Activated T-helper 17 cell treated with anti-CD3 and anti-CD28 coated beads, Interleukin-2, amount 50 U/mL, for 72 hours (primary cell): ENCODE measurements at regions not wholly inside any gene's neighbourhood (a gene's known extent, or its start where the extent isn't known, plus 50 kb on each side); places are given as distances from the start of the nearest gene placed in this dataset.
"Not testable (repeated sequence)": the region's sequence is repeated elsewhere in the genome, so short reads cannot be mapped to it uniquely, and the experiment has no call there.

Source experiments
- ATAC-seq: fragments of 150-1000 bp; cut with Tn5 transposase; replicated peaks from 2 replicates; pipeline ENCODE4 v1.10.0; 2021; ENCODE audit warnings: mild to moderate bottlenecking, moderate library complexity
- H3K27ac Mint-ChIP-seq: one replicate; pipeline ENCODE4 v1.8.0; 2022; ENCODE audit warnings: mixed read lengths
- H3K27me3 Mint-ChIP-seq: one replicate; pipeline ENCODE4 v1.8.0; 2022; ENCODE audit warnings: mixed read lengths
- H3K36me3 Mint-ChIP-seq: one replicate; pipeline ENCODE4 v1.8.0; 2022; ENCODE audit warnings: low read depth, mild to moderate bottlenecking, mixed read lengths
- H3K4me1 Mint-ChIP-seq: one replicate; pipeline ENCODE4 v1.8.0; 2022; ENCODE audit warnings: mixed read lengths
- H3K4me3 Mint-ChIP-seq: one replicate; pipeline ENCODE4 v1.8.0; 2022; ENCODE audit warnings: mild to moderate bottlenecking, mixed read lengths
- H3K9me3 Mint-ChIP-seq: one replicate; pipeline ENCODE4 v1.8.0; 2022; ENCODE audit warnings: mixed read lengths

GRCh38 chr2:40628556-40628955 lies 176.7 kb upstream of the SLC8A1 start:
- no peaks in the 10 kb centered on the region for H3K36me3 Mint-ChIP-seq

GRCh38 chr2:40629768-40630434 lies 178.0 kb upstream of the SLC8A1 start:
- Mint-ChIP-seq H3K27ac (no peak overlapping the region), H3K4me1 (no peaks in the 10 kb centered on the region), H3K9me3 (no peaks in the 10 kb centered on the region), H3K4me3 (no peak overlapping the region), H3K27me3 (no peaks in the 10 kb centered on the region), H3K36me3 (no peaks in the 10 kb centered on the region)
- no peak for ATAC-seq

More at GRCh38 chr2:40628556-40628955, 176.7 kb upstream of the SLC8A1 start:
- ATAC-seq, result no peak
- Mint-ChIP-seq H3K27ac (no peak overlapping the region), H3K27me3 (no peaks in the 10 kb centered on the region), H3K9me3 (no peaks in the 10 kb centered on the region), H3K4me1 (no peaks in the 10 kb centered on the region), H3K4me3 (no peak overlapping the region)

- Mint-ChIP-seq H3K4me1 (no peaks in the 10 kb centered on the region), H3K36me3 (no peaks in the 10 kb centered on the region), H3K27me3 (no peaks in the 10 kb centered on the region), H3K4me3 (no peak overlapping the region), H3K9me3 (peaks cover 5% of the 10 kb centered on the region), H3K27ac (no peak overlapping the region)
- no peak for ATAC-seq
Measured at GRCh38 chr2:40639320-40639719, 187.4 kb upstream of the SLC8A1 start.

- Mint-ChIP-seq H3K36me3 (no peaks in the 10 kb centered on the region), H3K9me3 (no peaks in the 10 kb centered on the region), H3K4me3 (no peak overlapping the region), H3K27ac (no peak overlapping the region), H3K27me3 (no peaks in the 10 kb centered on the region), H3K4me1 (no peaks in the 10 kb centered on the region)
- ATAC-seq, result no peak
Measured at GRCh38 chr2:40642237-40642636, 190.3 kb upstream of the SLC8A1 start.

GRCh38 chr2:40642726-40643125 lies 190.8 kb upstream of the SLC8A1 start:
- H3K4me1 Mint-ChIP-seq, result no peaks in the 10 kb centered on the region
- H3K9me3 Mint-ChIP-seq, result no peaks in the 10 kb centered on the region
- no peak for ATAC-seq
- H3K27ac Mint-ChIP-seq, result no peak overlapping the region
- H3K36me3 Mint-ChIP-seq, result no peaks in the 10 kb centered on the region
- H3K27me3 Mint-ChIP-seq, result no peaks in the 10 kb centered on the region
- no peak overlapping the region for H3K4me3 Mint-ChIP-seq

GRCh38 chr2:40646642-40647041 lies 194.8 kb upstream of the SLC8A1 start:
- peaks cover 5% of the 10 kb centered on the region for H3K9me3 Mint-ChIP-seq
- H3K27ac Mint-ChIP-seq, result no peak overlapping the region
- ATAC-seq, result no peak
- no peaks in the 10 kb centered on the region for H3K4me1 Mint-ChIP-seq
- H3K36me3 Mint-ChIP-seq, result no peaks in the 10 kb centered on the region
- no peak overlapping the region for H3K4me3 Mint-ChIP-seq
- no peaks in the 10 kb centered on the region for H3K27me3 Mint-ChIP-seq

GRCh38 chr2:40652155-40652554 lies 200.3 kb upstream of the SLC8A1 start:
- Mint-ChIP-seq H3K36me3 (no peaks in the 10 kb centered on the region), H3K27ac (no peak overlapping the region), H3K27me3 (no peaks in the 10 kb centered on the region), H3K4me3 (no peak overlapping the region), H3K9me3 (peaks cover 5% of the 10 kb centered on the region), H3K4me1 (no peaks in the 10 kb centered on the region)
- no peak for ATAC-seq

GRCh38 chr2:40653829-40654228 lies 201.9 kb upstream of the SLC8A1 start:
- Mint-ChIP-seq H3K4me3 (no peak overlapping the region), H3K4me1 (no peaks in the 10 kb centered on the region), H3K27me3 (no peaks in the 10 kb centered on the region), H3K9me3 (peaks cover 6% of the 10 kb centered on the region), H3K36me3 (no peaks in the 10 kb centered on the region), H3K27ac (no peak overlapping the region)
- ATAC-seq, result no peak

- Mint-ChIP-seq H3K4me3 (no peak overlapping the region), H3K4me1 (no peaks in the 10 kb centered on the region), H3K36me3 (no peaks in the 10 kb centered on the region), H3K27ac (no peak overlapping the region), H3K9me3 (peaks cover 3% of the 10 kb centered on the region), H3K27me3 (no peaks in the 10 kb centered on the region)
- no peak for ATAC-seq
Measured at GRCh38 chr2:40654346-40654745, 202.5 kb upstream of the SLC8A1 start.

GRCh38 chr2:40658941-40659340 lies 207.1 kb upstream of the SLC8A1 start:
- Mint-ChIP-seq H3K27me3 (no peaks in the 10 kb centered on the region), H3K36me3 (no peaks in the 10 kb centered on the region), H3K4me3 (no peak overlapping the region)

GRCh38 chr2:40665493-40666232 lies 213.8 kb upstream of the SLC8A1 start:
- no peak overlapping the region for H3K4me3 Mint-ChIP-seq
- H3K27ac Mint-ChIP-seq, result no peak overlapping the region
- H3K9me3 Mint-ChIP-seq, result peaks cover 4% of the 10 kb centered on the region
- H3K36me3 Mint-ChIP-seq, result no peaks in the 10 kb centered on the region
- ATAC-seq, result no peak
- no peaks in the 10 kb centered on the region for H3K4me1 Mint-ChIP-seq
- H3K27me3 Mint-ChIP-seq, result no peaks in the 10 kb centered on the region

More at GRCh38 chr2:40658941-40659340, 207.1 kb upstream of the SLC8A1 start:
- no peak overlapping the region for H3K27ac Mint-ChIP-seq
- H3K4me1 Mint-ChIP-seq, result no peaks in the 10 kb centered on the region
- ATAC-seq, result no peak
- peaks cover 7% of the 10 kb centered on the region for H3K9me3 Mint-ChIP-seq

GRCh38 chr2:40666398-40666797 lies 214.5 kb upstream of the SLC8A1 start:
- Mint-ChIP-seq H3K36me3 (no peaks in the 10 kb centered on the region), H3K4me3 (no peak overlapping the region), H3K9me3 (no peaks in the 10 kb centered on the region), H3K27me3 (no peaks in the 10 kb centered on the region), H3K27ac (no peak overlapping the region), H3K4me1 (no peaks in the 10 kb centered on the region)
- no peak for ATAC-seq

GRCh38 chr2:40668425-40668824 lies 216.5 kb upstream of the SLC8A1 start:
- Mint-ChIP-seq H3K27ac (no peak overlapping the region), H3K27me3 (no peaks in the 10 kb centered on the region), H3K4me3 (no peak overlapping the region), H3K4me1 (no peaks in the 10 kb centered on the region), H3K9me3 (no peaks in the 10 kb centered on the region), H3K36me3 (no peaks in the 10 kb centered on the region)
- no peak for ATAC-seq

GRCh38 chr2:40676134-40676790 lies 224.4 kb upstream of the SLC8A1 start:
- H3K36me3 Mint-ChIP-seq, H3K27ac Mint-ChIP-seq, H3K4me3 Mint-ChIP-seq, H3K4me1 Mint-ChIP-seq, H3K9me3 Mint-ChIP-seq, ATAC-seq, H3K27me3 Mint-ChIP-seq: not testable (repeated sequence)

- no peak for ATAC-seq
- Mint-ChIP-seq H3K27ac (no peak overlapping the region), H3K9me3 (peaks cover 16% of the 10 kb centered on the region), H3K36me3 (no peaks in the 10 kb centered on the region), H3K27me3 (no peaks in the 10 kb centered on the region), H3K4me3 (no peak overlapping the region), H3K4me1 (no peaks in the 10 kb centered on the region)
Measured at GRCh38 chr2:40680547-40680946, 228.7 kb upstream of the SLC8A1 start.
